22Rv1 (cell line): ENCODE measurements at regions not wholly inside any gene's neighbourhood (a gene's known extent, or its start where the extent isn't known, plus 50 kb on each side); places are given as distances from the start of the nearest gene placed in this dataset.
"Not testable (repeated sequence)": the region's sequence is repeated elsewhere in the genome, so short reads cannot be mapped to it uniquely, and the experiment has no call there.

Experiments used
- CTCF ChIP-seq: fragments of 450-650 bp; IDR thresholded peaks from 2 replicates; pipeline ENCODE4 v1.5.1; 2017; ENCODE audit warnings: mild to moderate bottlenecking
- ZFX ChIP-seq: fragments of 450-650 bp; IDR thresholded peaks from 2 replicates; pipeline ENCODE4 v1.6.1; 2017; ENCODE audit warnings: antibody characterized with exemption, borderline replicate concordance

GRCh38 chr2:116806505-116806904 lies 1008.0 kb upstream of the DDX18 start:
- not testable (repeated sequence) for TF ChIP-seq CTCF, ZFX
